ENCODE measurements at regions not wholly inside any gene's neighbourhood (a gene's known extent, or its start where the extent isn't known, plus 50 kb on each side); places are given as distances from the start of the nearest gene placed in this dataset.

- no peaks in the 10 kb centered on the region for H3K9me3 ChIP-seq (ENCODE audit: control insufficient read depth, insufficient read depth, low read depth, low read length)
- no peaks in the 10 kb centered on the region for H3K36me3 ChIP-seq (ENCODE audit: control insufficient read depth, insufficient read depth, low read length)
- H3K4me3 ChIP-seq (ENCODE audit: low read depth in 2 of 2, low read length in 2 of 2) = no peak overlapping the region
- H3K27ac ChIP-seq (ENCODE audit: low read length) = no peak overlapping the region
- BruUV-seq (replicated peaks) = no TSS peak
- POLR2A ChIA-PET = no interaction called here
- intact Hi-C loops (cut with micrococcal nuclease; ENCODE audit: unreplicated experiment) (no loop called here), in situ Hi-C loops (cut with HindIII; ENCODE audit: low pct_unique_long_range_greater_than_20kb, low sequenced_read_pairs) (no loop called here)
- DNase-seq (ENCODE audit: low read depth, low spot score) (no peak), ATAC-seq (no peak)
- CTCF ChIA-PET = no interaction called here
- no peaks in the 10 kb centered on the region for H3K27me3 ChIP-seq (ENCODE audit: control insufficient read depth, insufficient read depth, low read length)
- H3K4me1 ChIP-seq (ENCODE audit: control insufficient read depth, insufficient read depth, low read length) = no peaks in the 10 kb centered on the region
- no peak for TF ChIP-seq TCF7L2 (IDR thresholded peaks at IDR 0.05; ENCODE audit: low read depth, low read length)
- no peak for TF ChIP-seq SIN3A (IDR thresholded peaks at IDR 0.05; ENCODE audit: borderline replicate concordance, insufficient read depth, low read depth, low read length)
- no peak for TF ChIP-seq POLR2AphosphoS5 (IDR thresholded peaks at IDR 0.05; ENCODE audit: low read depth, low read length)
- TF ChIP-seq, protein P1, sequence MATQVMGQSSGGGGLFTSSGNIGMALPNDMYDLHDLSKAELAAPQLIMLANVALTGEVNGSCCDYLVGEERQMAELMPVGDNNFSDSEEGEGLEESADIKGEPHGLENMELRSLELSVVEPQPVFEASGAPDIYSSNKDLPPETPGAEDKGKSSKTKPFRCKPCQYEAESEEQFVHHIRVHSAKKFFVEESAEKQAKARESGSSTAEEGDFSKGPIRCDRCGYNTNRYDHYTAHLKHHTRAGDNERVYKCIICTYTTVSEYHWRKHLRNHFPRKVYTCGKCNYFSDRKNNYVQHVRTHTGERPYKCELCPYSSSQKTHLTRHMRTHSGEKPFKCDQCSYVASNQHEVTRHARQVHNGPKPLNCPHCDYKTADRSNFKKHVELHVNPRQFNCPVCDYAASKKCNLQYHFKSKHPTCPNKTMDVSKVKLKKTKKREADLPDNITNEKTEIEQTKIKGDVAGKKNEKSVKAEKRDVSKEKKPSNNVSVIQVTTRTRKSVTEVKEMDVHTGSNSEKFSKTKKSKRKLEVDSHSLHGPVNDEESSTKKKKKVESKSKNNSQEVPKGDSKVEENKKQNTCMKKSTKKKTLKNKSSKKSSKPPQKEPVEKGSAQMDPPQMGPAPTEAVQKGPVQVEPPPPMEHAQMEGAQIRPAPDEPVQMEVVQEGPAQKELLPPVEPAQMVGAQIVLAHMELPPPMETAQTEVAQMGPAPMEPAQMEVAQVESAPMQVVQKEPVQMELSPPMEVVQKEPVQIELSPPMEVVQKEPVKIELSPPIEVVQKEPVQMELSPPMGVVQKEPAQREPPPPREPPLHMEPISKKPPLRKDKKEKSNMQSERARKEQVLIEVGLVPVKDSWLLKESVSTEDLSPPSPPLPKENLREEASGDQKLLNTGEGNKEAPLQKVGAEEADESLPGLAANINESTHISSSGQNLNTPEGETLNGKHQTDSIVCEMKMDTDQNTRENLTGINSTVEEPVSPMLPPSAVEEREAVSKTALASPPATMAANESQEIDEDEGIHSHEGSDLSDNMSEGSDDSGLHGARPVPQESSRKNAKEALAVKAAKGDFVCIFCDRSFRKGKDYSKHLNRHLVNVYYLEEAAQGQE (IDR thresholded peaks at IDR 0.05; ENCODE audit: insufficient read depth in 1 of 2, low read depth in 2 of 2, low read length in 1 of 2) = no peak
- TF ChIP-seq, protein P2, sequence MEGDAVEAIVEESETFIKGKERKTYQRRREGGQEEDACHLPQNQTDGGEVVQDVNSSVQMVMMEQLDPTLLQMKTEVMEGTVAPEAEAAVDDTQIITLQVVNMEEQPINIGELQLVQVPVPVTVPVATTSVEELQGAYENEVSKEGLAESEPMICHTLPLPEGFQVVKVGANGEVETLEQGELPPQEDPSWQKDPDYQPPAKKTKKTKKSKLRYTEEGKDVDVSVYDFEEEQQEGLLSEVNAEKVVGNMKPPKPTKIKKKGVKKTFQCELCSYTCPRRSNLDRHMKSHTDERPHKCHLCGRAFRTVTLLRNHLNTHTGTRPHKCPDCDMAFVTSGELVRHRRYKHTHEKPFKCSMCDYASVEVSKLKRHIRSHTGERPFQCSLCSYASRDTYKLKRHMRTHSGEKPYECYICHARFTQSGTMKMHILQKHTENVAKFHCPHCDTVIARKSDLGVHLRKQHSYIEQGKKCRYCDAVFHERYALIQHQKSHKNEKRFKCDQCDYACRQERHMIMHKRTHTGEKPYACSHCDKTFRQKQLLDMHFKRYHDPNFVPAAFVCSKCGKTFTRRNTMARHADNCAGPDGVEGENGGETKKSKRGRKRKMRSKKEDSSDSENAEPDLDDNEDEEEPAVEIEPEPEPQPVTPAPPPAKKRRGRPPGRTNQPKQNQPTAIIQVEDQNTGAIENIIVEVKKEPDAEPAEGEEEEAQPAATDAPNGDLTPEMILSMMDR (IDR thresholded peaks at IDR 0.05) = no peak
These were observed 334.3 kb upstream of the FBXO33 start for GRCh38 chr14:39766397-39767000.

- Histone ChIP-seq H3K27me3 (ENCODE audit: control insufficient read depth, insufficient read depth, low read length) (no peaks in the 10 kb centered on the region), H3K9me3 (ENCODE audit: control insufficient read depth, insufficient read depth, low read depth, low read length) (no peaks in the 10 kb centered on the region), H3K4me3 (ENCODE audit: low read depth in 2 of 2, low read length in 2 of 2) (no peak overlapping the region), H3K27ac (ENCODE audit: low read length) (no peak overlapping the region), H3K36me3 (ENCODE audit: control insufficient read depth, insufficient read depth, low read length) (no peaks in the 10 kb centered on the region), H3K4me1 (ENCODE audit: control insufficient read depth, insufficient read depth, low read length) (no peaks in the 10 kb centered on the region)
- no TSS peak for BruUV-seq (replicated peaks)
- ChIA-PET CTCF (no interaction called here), POLR2A (no interaction called here)
- in situ Hi-C loops (cut with HindIII; ENCODE audit: low pct_unique_long_range_greater_than_20kb, low sequenced_read_pairs) = no loop called here
- no peak for ATAC-seq
- intact Hi-C loops (cut with micrococcal nuclease; ENCODE audit: unreplicated experiment) = no loop called here
- no peak for DNase-seq (ENCODE audit: low read depth, low spot score)
- TF ChIP-seq TCF7L2 (IDR thresholded peaks at IDR 0.05; ENCODE audit: low read depth, low read length) = no peak
- TF ChIP-seq, protein P2 (IDR thresholded peaks at IDR 0.05) = no peak
- no peak for TF ChIP-seq POLR2AphosphoS5 (IDR thresholded peaks at IDR 0.05; ENCODE audit: low read depth, low read length)
- no peak for TF ChIP-seq SIN3A (IDR thresholded peaks at IDR 0.05; ENCODE audit: borderline replicate concordance, insufficient read depth, low read depth, low read length)
These were observed 333.4 kb upstream of the FBXO33 start for GRCh38 chr14:39765676-39766075.

All from Panc1 (cell line).